HAP-1 (cell line): ENCODE measurements at regions not wholly inside any gene's neighbourhood (a gene's known extent, or its start where the extent isn't known, plus 50 kb on each side); places are given as distances from the start of the nearest gene placed in this dataset.

Experiments used
- DNase-seq, 2 experiments: peaks; one replicate each; pipeline ENCODE4 v3.0.0-alpha.2; 2016 to 2020; ENCODE audit warnings: low spot score in 2 of 2
- H3K27me3 ChIP-seq: fragments of 250-450 bp; sonication (Bioruptor Pico); 2 replicates; pipeline ENCODE4 v1.5.1; 2020; ENCODE audit warnings: low read depth, mild to moderate bottlenecking, moderate library complexity
- H3K36me3 ChIP-seq: fragments of 250-450 bp; sonication (Bioruptor Pico); replicated peaks from 2 replicates; pipeline ENCODE4 v1.5.1; 2020; ENCODE audit warnings: mild to moderate bottlenecking
- H3K4me1 ChIP-seq: fragments of 250-450 bp; sonication (Bioruptor Pico); 2 replicates; pipeline ENCODE4 v1.5.1; 2020; ENCODE audit warnings: mild to moderate bottlenecking
- H3K4me3 ChIP-seq: fragments of 250-450 bp; sonication (Bioruptor Pico); 2 replicates; pipeline ENCODE4 v1.5.1; 2020; ENCODE audit warnings: mild to moderate bottlenecking, moderate library complexity
- H3K9me3 ChIP-seq: fragments of 250-450 bp; sonication (Bioruptor Pico); 2 replicates; pipeline ENCODE4 v1.5.1; 2020; ENCODE audit warnings: mild to moderate bottlenecking, moderate library complexity
- in situ Hi-C: fragments of 300-500 bp; cut with MboI; formaldehyde crosslinking; loops from 3 replicates; pipeline ENCODE4 v1.14.3; 2020; ENCODE audit warnings: low sequenced_read_pairs, inconsistent platforms, mixed read lengths

DNA sequence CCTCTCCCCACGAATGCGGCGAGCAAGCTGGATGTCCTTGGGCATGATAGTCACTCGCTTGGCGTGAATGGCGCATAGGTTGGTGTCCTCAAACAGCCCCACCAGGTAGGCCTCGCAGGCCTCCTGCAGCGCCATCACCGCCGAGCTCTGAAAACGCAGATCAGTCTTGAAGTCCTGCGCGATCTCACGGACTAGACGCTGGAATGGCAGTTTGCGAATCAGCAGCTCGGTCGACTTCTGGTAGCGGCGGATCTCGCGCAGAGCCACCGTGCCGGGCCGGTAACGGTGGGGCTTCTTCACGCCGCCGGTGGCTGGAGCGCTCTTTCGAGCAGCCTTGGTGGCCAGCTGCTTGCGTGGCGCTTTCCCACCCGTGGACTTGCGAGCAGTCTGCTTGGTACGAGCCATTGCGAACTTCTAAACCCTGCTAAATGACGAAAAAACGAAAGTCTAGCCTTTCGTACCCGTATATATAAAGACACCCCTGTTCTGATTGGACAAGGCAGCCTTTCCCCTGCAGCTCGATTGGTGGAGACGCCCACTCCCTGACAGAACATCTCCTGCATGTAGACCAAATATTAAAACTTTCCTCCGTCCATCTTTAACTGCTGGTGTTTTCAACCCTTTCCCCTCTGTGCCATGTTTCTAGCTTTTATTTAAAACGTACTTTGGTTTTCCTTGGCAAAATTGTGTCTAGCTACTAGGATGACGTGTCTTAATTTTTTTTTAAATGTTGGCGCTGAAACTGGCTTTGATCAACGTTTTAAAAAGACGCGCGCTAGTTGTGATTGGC lies 109.8 kb downstream of the HFE start:
- Histone ChIP-seq H3K36me3 (no peaks in the 10 kb centered on the region; the same call in 1 of the 2 replicates), H3K9me3 (no peaks in the 10 kb centered on the region), H3K27me3 (no peaks in the 10 kb centered on the region), H3K4me3 (peak overlapping the region; percentile 73), H3K4me1 (peaks cover 27% of the 10 kb centered on the region)
- in situ Hi-C loops, result loop anchor here (5.0 to 10.0 kb wide), 3 partner anchors 75 to 935 kb away; a partner anchor contains a TSS
- peak; percentile 89 to 94 for DNase-seq

DNA sequence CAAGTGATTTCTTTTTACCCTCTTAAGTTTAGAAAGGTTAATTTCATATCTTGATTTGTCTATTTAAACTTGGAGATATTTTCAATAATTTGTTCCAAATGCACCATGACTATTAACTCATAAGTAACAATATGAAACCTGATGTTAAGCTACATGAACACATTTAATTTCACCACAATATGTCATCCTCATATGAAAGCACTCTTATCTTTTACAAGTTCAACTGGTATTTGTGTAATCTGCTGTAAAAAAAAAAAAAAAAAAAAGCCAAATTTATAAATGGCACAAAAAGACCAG lies 110.4 kb downstream of the HFE start:
- Histone ChIP-seq H3K36me3 (no peaks in the 10 kb centered on the region; the same call in 1 of the 2 replicates), H3K9me3 (no peaks in the 10 kb centered on the region), H3K4me3 (peak overlapping the region; percentile 73), H3K4me1 (peaks cover 32% of the 10 kb centered on the region), H3K27me3 (no peaks in the 10 kb centered on the region)
- in situ Hi-C loops, result loop anchor here (5.0 to 10.0 kb wide), 3 partner anchors 75 to 935 kb away; a partner anchor contains a TSS
- DNase-seq, result no peak

DNA sequence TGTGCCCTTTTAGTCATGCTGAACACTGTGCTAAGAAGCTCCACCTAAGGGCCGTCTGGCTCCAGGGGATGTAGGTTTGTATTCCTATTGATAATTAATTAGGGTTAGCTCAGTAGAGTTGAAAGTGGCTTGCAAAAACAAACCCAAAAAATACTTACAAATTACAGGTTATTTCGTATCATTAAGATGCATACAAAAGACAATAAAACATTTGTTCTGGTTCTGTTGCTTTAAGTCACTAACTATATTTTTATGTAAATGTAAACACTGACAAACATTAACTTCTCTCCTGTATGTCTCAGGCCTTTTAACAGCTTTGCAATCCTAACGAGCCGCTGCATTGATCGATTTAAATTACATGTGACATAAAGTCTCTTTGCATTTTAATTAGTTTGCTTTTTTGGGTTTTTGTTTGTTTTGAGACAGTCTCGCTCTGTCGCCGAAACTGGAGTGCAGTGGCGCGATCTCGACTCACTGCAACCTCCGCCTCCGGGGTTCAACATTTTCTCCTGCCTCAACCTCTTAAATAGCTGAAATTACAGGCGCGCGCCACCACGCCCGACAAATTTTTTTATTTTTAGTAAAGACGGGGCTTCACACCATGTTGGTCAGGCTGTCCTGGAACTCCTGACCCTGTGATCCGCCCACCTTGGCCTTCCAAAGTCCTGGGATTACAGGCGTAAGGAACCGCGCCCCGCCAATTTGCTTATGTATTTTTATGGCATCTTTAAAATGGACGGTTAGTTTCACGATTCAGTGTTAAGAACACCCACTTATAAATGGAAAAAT lies 110.9 kb downstream of the HFE start:
- Histone ChIP-seq H3K4me3 (peak overlapping the region; percentile 73), H3K27me3 (no peaks in the 10 kb centered on the region), H3K36me3 (no peaks in the 10 kb centered on the region; the same call in 1 of the 2 replicates), H3K4me1 (peaks cover 35% of the 10 kb centered on the region), H3K9me3 (no peaks in the 10 kb centered on the region)
- peak; percentile 67 to 76 for DNase-seq
- in situ Hi-C loops, result loop anchor here (5.0 to 10.0 kb wide), 3 partner anchors 76 to 934 kb away; a partner anchor contains a TSS

DNA sequence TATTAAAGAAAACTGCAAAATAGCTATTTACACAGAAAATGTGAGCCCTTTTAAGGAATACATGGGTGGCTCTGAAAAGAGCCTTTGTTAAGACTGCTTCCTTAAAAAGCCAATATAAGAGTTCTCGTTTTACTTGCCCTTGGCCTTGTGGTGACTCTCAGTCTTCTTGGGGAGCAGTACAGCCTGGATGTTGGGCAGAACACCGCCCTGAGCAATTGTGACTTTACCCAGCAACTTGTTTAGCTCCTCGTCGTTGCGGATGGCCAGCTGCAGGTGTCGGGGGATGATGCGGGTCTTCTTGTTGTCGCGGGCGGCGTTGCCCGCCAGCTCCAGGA lies 111.5 kb downstream of the HFE start:
- peaks cover 35% of the 10 kb centered on the region for H3K4me1 ChIP-seq
- peak in 1 of 2 experiments; percentile 26 for DNase-seq
- H3K4me3 ChIP-seq, result peak overlapping the region; percentile 73
- in situ Hi-C loops, result loop anchor here (5.0 to 10.0 kb wide), 3 partner anchors 76 to 934 kb away; a partner anchor contains a TSS
- H3K36me3 ChIP-seq, result no peaks in the 10 kb centered on the region; the same call in 1 of the 2 replicates
- H3K27me3 ChIP-seq, result no peaks in the 10 kb centered on the region
- no peaks in the 10 kb centered on the region for H3K9me3 ChIP-seq

DNA sequence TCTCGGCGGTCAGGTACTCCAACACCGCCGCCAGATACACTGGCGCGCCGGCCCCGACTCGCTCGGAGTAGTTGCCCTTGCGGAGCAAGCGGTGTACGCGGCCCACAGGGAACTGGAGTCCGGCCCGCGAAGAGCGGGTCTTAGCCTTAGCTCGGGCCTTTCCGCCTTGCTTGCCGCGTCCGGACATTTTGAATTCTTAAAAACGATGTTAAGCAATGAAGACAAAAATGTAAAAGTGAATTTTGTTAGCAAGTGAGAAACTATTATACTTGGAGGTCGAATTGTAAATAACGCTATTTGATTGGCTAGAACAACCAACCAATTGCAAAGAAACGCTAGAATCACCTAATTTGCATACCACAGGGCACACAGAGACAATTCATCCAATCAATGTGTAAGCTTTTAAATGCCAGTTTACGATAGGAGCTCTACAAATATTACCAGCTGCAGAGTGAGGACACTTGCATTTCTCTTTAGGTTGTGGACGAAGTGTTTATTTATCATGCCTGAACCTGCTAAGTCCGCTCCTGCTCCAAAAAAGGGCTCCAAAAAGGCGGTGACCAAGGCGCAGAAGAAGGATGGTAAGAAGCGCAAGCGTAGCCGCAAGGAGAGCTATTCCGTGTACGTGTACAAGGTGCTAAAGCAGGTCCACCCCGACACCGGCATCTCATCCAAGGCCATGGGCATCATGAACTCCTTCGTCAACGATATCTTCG lies 112.0 kb downstream of the HFE start:
- Histone ChIP-seq H3K4me3 (peak overlapping the region; percentile 73), H3K27me3 (no peaks in the 10 kb centered on the region), H3K9me3 (no peaks in the 10 kb centered on the region), H3K4me1 (peaks cover 30% of the 10 kb centered on the region), H3K36me3 (no peaks in the 10 kb centered on the region; the same call in 1 of the 2 replicates)
- in situ Hi-C loops, result loop anchor here (5.0 to 10.0 kb wide), 3 partner anchors 77 to 933 kb away; a partner anchor contains a TSS
- peak; percentile 82 to 94 for DNase-seq

DNA sequence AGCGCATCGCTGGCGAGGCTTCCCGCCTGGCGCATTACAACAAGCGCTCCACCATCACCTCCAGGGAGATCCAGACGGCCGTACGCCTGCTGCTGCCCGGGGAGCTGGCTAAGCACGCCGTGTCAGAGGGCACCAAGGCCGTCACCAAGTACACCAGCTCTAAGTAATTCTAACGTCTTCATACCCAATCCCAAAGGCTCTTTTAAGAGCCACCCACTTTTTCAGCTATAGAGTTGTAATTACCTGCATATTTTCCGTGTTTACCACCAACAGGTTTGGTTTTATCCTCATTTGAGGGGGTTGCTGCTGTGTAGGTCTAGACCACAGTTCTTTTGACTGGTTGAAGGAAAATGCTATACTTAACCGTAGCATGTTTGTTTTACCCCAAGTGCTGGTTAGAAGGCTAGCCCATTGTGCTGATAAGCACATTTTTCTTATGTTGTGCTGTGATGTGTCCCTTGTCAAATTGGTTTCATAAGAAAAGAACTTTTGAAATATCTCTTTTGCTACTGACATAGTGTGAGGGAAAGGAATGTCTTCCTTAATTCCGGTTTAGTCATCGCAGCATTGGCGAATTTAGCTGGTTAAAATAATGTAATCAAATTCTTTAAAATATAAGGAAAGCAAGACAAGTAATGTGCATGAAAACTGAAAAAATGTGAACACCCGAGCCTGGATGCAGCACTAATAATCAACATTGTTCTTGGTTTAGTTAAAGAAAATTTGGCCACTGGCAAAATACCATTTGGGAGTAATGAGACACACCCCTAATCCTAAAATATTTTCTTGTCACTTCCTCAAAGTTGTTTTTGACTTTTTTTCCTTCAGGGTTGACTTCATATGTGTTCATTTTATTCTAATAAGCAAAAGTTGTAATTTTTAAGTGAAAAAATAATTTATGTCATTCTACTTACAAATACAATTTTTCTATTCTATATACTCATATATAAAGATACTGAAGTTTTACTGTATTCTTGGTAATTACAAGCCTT lies 112.8 kb downstream of the HFE start:
- Histone ChIP-seq H3K4me1 (peaks cover 23% of the 10 kb centered on the region), H3K27me3 (no peaks in the 10 kb centered on the region), H3K4me3 (peak overlapping the region; percentile 73), H3K9me3 (no peaks in the 10 kb centered on the region), H3K36me3 (no peaks in the 10 kb centered on the region; the same call in 1 of the 2 replicates)
- DNase-seq, result peak in 1 of 2 experiments; percentile 46
- in situ Hi-C loops, result loop anchor here (5.0 to 10.0 kb wide), 4 partner anchors 78 to 1635 kb away; a partner anchor contains a TSS

DNA sequence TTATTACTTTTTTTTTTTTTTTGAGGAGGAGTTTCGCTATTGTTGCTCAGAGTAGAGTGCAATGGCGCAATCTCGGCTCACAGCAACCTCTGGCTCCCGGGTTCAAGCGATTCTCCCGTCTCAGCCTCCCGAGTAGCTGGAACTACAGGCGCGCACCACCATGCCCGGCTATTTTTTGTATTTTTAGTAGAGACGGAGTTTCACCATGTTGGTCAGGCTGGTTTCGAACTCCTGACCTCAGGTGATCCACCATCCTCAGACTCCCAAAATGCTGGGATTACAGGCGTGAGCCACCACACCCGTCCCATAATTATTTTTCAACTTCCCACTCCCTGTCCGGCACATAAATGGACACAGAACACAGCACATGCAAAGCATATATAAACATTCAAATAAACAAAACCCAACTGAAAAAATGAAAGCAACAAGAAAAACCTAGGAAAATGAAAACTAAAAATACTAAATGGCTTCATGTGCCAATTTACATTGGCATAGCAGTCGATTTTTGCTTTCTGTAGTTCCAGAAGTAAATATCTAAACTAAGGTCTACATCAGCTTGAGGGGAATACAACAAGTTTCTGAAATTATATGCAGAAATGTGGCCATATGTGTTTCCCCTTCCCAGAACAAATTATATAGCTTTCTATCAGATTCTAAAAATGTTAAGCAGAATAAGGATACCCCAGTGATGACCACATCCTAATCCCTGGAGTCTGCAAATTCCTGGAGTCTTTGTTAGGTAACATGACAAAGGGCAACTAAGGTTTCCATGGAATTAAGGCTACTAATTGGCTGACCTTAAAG lies 113.9 kb downstream of the HFE start:
- in situ Hi-C loops, result loop anchor here (10.0 kb wide), 1 partner anchor 1634 kb away; a partner anchor contains a TSS

DNA sequence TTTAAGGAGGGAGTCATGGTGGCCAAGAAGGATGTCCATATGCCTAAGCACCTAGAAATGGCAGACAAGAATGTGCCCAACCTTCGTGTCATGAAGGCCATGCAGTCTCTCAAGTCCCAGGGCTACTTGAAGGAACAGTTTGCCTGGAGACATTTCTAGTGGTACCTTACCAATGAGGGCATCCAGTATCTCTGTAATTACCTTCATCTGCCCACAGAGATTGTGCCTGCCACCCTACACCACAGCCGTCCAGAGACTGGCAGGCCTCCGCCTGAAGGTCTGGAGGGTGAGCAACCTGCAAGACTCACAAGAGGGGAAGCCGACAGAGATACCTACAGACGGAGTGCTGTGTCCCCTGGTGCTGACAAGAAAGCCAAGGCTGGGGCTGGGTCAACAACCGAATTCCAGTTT lies 115.0 kb downstream of the HFE start:
- Histone ChIP-seq H3K4me1 (peaks cover 30% of the 10 kb centered on the region), H3K36me3 (no peaks in the 10 kb centered on the region), H3K4me3 (no peak overlapping the region), H3K9me3 (no peaks in the 10 kb centered on the region), H3K27me3 (no peaks in the 10 kb centered on the region)
- in situ Hi-C loops, result loop anchor here (10.0 kb wide), 1 partner anchor 1633 kb away; a partner anchor contains a TSS
- no peak for DNase-seq

More for the DNA sequence above, 113.9 kb downstream of the HFE start:
- H3K9me3 ChIP-seq, result no peaks in the 10 kb centered on the region
- no peaks in the 10 kb centered on the region; the same call in 1 of the 2 replicates for H3K36me3 ChIP-seq
- no peaks in the 10 kb centered on the region for H3K27me3 ChIP-seq
- peaks cover 23% of the 10 kb centered on the region for H3K4me1 ChIP-seq
- peak in 1 of 2 experiments; percentile 80 for DNase-seq
- H3K4me3 ChIP-seq, result no peak overlapping the region; the same call in 1 of the 2 replicates

DNA sequence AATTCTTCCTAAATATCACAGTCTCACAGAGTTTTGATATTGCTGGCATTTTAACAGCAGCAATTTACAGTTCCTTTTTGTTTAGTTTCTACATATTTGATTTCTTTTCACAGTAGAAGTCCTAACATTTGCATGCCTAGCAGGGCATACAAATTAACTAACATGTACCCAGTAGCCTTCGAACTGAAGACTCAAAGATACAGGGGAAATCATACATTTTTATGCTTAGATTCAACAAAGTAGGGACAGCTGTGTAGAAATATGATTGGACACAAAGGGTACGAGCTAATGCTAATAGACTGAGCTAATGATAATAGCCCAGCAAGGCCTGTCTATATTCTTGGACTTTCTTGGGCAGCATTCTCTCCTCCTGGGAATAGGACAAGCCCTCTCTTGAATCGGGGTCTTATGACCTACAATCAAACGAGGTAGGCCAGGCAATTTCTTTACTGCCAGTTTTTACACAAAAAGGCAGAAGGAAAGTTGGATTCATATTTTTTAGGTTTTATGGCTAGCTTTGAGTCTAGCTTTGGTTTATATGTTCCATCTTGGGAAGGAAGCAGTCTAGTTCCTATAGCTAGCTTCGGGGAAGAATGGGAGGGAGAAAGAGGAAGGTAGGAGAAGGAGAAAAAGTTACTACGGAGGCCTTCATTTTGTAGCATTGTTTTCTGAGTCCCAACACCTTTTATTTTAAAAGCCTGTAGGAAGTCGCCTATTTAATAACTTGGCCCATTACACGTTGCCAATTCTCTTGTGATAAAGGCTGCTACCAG lies 115.8 kb downstream of the HFE start:
- in situ Hi-C loops, result loop anchor here (10.0 kb wide), 1 partner anchor 1632 kb away; a partner anchor contains a TSS
- Histone ChIP-seq H3K27me3 (no peaks in the 10 kb centered on the region), H3K36me3 (no peaks in the 10 kb centered on the region), H3K4me3 (peak overlapping the region; percentile 81), H3K9me3 (no peaks in the 10 kb centered on the region), H3K4me1 (peaks cover 31% of the 10 kb centered on the region)
- DNase-seq, result peak in 1 of 2 experiments; percentile 45

DNA sequence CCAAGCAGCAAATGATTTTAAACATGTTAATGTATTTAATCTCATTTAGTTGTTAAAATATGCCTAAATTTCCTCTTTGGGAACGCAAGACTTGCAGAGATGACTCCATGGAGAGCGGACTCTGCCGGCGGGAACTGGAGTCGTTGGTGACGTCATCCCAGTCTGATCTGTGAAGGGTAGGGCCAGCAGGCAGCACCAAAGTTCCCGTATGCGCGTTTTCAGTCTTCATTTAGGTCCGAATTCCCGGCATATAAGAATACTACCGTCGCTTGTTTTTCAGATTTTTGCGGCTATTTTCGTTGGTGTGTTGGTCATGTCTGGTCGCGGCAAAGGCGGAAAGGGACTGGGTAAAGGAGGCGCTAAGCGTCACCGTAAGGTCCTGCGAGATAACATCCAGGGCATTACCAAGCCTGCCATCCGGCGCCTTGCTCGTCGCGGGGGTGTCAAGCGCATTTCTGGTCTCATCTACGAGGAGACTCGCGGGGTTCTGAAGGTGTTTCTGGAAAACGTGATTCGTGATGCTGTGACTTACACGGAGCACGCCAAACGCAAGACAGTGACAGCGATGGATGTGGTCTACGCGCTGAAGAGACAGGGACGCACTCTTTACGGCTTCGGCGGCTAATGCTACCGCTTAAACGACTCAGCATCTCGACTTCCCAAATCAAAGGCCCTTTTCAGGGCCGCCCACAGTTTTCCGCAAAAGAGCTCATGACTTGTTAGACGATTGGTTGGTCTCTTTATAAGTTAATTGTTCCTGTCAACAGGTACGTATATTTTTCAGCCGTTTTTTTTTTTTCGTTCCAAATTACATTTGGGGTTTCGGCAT lies 117.3 kb downstream of the HFE start:
- in situ Hi-C loops, result loop anchor here (10.0 kb wide), 1 partner anchor 1630 kb away; a partner anchor contains a TSS
- Histone ChIP-seq H3K36me3 (no peaks in the 10 kb centered on the region), H3K27me3 (no peaks in the 10 kb centered on the region), H3K4me3 (peak overlapping the region; percentile 81), H3K4me1 (peaks cover 31% of the 10 kb centered on the region), H3K9me3 (no peaks in the 10 kb centered on the region)
- DNase-seq, result peak; percentile 95
